Progenitor cell of endocrine pancreas (in vitro differentiated cells): ENCODE measurements at regions not wholly inside any gene's neighbourhood (a gene's known extent, or its start where the extent isn't known, plus 50 kb on each side); places are given as distances from the start of the nearest gene placed in this dataset.

Source experiments
- DNase-seq: peaks from one replicate; pipeline ENCODE4 v3.0.0; 2021; ENCODE audit warnings: low spot score; ENCODE audit not compliant: unreplicated experiment
- H3K27ac Mint-ChIP-seq: 2 replicates; pipeline ENCODE4 v1.8.0; 2021; ENCODE audit warnings: mild to moderate bottlenecking, moderate library complexity, mixed read lengths
- H3K27me3 Mint-ChIP-seq: 2 replicates; pipeline ENCODE4 v1.8.0; 2021; ENCODE audit warnings: mixed read lengths
- H3K36me3 Mint-ChIP-seq: 2 replicates; pipeline ENCODE4 v1.8.0; 2022; ENCODE audit warnings: mixed read lengths; ENCODE audit not compliant: insufficient read depth
- H3K4me1 Mint-ChIP-seq: 2 replicates; pipeline ENCODE4 v1.8.0; 2021; ENCODE audit warnings: low read depth, mixed read lengths
- H3K4me3 Mint-ChIP-seq: 2 replicates; pipeline ENCODE4 v1.8.0; 2021; ENCODE audit warnings: low read depth, mild to moderate bottlenecking, moderate library complexity, mixed read lengths
- H3K9me3 Mint-ChIP-seq: 2 replicates; pipeline ENCODE4 v1.8.0; 2021; ENCODE audit warnings: low read depth, mixed read lengths
- CTCF ChIP-seq: fragments of 200-600 bp; sonication (generic); IDR thresholded peaks from one replicate; pipeline ENCODE4 v1.5.0; 2021; ENCODE audit warnings: antibody characterized with exemption, mild to moderate bottlenecking; ENCODE audit not compliant: unreplicated experiment

- H3K36me3 Mint-ChIP-seq = no peaks in the 10 kb centered on the region
- H3K27me3 Mint-ChIP-seq = no peaks in the 10 kb centered on the region
- no peak overlapping the region for H3K27ac Mint-ChIP-seq
- DNase-seq = no peak
- H3K4me1 Mint-ChIP-seq = no peaks in the 10 kb centered on the region
- TF ChIP-seq CTCF = no peak
- H3K9me3 Mint-ChIP-seq = no peaks in the 10 kb centered on the region
- H3K4me3 Mint-ChIP-seq = no peak overlapping the region
Measured at GRCh38 chr14:48391661-48392060, 716.3 kb upstream of the MDGA2 start.

- H3K9me3 Mint-ChIP-seq = no peaks in the 10 kb centered on the region
- H3K4me3 Mint-ChIP-seq = no peak overlapping the region
- DNase-seq = no peak
- H3K27ac Mint-ChIP-seq = no peak overlapping the region
- no peaks in the 10 kb centered on the region for H3K36me3 Mint-ChIP-seq
- H3K4me1 Mint-ChIP-seq = no peaks in the 10 kb centered on the region
- H3K27me3 Mint-ChIP-seq = no peaks in the 10 kb centered on the region
- TF ChIP-seq CTCF = no peak
Measured at GRCh38 chr14:48390346-48390745, 714.9 kb upstream of the MDGA2 start.

GRCh38 chr14:48384821-48385220, 709.4 kb upstream of the MDGA2 start:
- no peak for TF ChIP-seq CTCF
- peaks cover 5% of the 10 kb centered on the region for H3K4me1 Mint-ChIP-seq
- no peak overlapping the region for H3K4me3 Mint-ChIP-seq
- no peaks in the 10 kb centered on the region for H3K9me3 Mint-ChIP-seq
- no peak overlapping the region for H3K27ac Mint-ChIP-seq
- DNase-seq = no peak
- no peaks in the 10 kb centered on the region for H3K36me3 Mint-ChIP-seq
- no peaks in the 10 kb centered on the region for H3K27me3 Mint-ChIP-seq

GRCh38 chr14:48382961-48383360, 707.6 kb upstream of the MDGA2 start:
- Mint-ChIP-seq H3K4me1 (peaks cover 5% of the 10 kb centered on the region), H3K36me3 (no peaks in the 10 kb centered on the region), H3K27ac (no peak overlapping the region), H3K27me3 (no peaks in the 10 kb centered on the region), H3K4me3 (no peak overlapping the region), H3K9me3 (no peaks in the 10 kb centered on the region)
- DNase-seq = no peak
- TF ChIP-seq CTCF = no peak

GRCh38 chr14:48378541-48378940, 703.1 kb upstream of the MDGA2 start:
- no peak for TF ChIP-seq CTCF
- Mint-ChIP-seq H3K36me3 (no peaks in the 10 kb centered on the region), H3K27me3 (no peaks in the 10 kb centered on the region), H3K4me3 (no peak overlapping the region), H3K4me1 (peaks cover 17% of the 10 kb centered on the region), H3K9me3 (no peaks in the 10 kb centered on the region), H3K27ac (no peak overlapping the region)
- no peak for DNase-seq
